ENCODE measurements at regions not wholly inside any gene's neighbourhood (a gene's known extent, or its start where the extent isn't known, plus 50 kb on each side); places are given as distances from the start of the nearest gene placed in this dataset.

GRCh38 chr17:73705594-73705993, 61.3 kb upstream of the SDK2 start:
- H3K79me2 ChIP-seq (ENCODE audit: control insufficient read depth in 1 of 2, insufficient read depth in 2 of 2, low read length in 2 of 2), result no peaks in the 10 kb centered on the region
- ChIA-PET CTCF (ENCODE audit: partially characterized antibody) (interaction anchor here (1.0 kb wide), 1 partner anchor 53 kb away, joined by 3 read pairs; no protein-coding TSS in a partner anchor), POLR2A (ENCODE audit: partially characterized antibody) (no interaction called here)
- peaks cover 0 to 4% (median 2%) of the 10 kb centered on the region in 4 experiments; a peak in 5 of 7 replicates for H3K4me1 ChIP-seq (replicated peaks in 1 of 4; ENCODE audit: control insufficient read depth in 3 of 4, insufficient read depth in 4 of 4, low read length in 3 of 4)
- no peak overlapping the region for H4K5ac ChIP-seq (ENCODE audit: insufficient read length, low read depth, low read length)
- no peak overlapping the region for H3K23ac ChIP-seq (ENCODE audit: insufficient read length)
- no peak overlapping the region for H2BK15ac ChIP-seq (ENCODE audit: low read length)
- no peaks in the 10 kb centered on the region for H3K23me2 ChIP-seq (ENCODE audit: low read depth, low read length)
- H2BK120ac ChIP-seq (replicated peaks; ENCODE audit: low read depth, low read length), result no peak overlapping the region
- no peak overlapping the region for H2BK12ac ChIP-seq (ENCODE audit: low read depth, low read length)
- DNase-seq (ENCODE audit: low read depth in 1 of 2, low spot score in 2 of 2) (no peak), FAIRE-seq (no peak)
- no peak overlapping the region for H3K27ac ChIP-seq (ENCODE audit: low read depth, low read length)
- 86% methylated on average over 7 of the region's 7 CpGs; no CpG with 5 or more reads in 1 of the 2 experiments for WGBS, 2 experiments (ENCODE audit: extremely low coverage in 1 of 2, insufficient coverage in 1 of 2, insufficient read length in 1 of 2, insufficient replicate concordance in 2 of 2, low coverage in 1 of 2, low lambda C conversion rate in 2 of 2, missing lambda C conversion rate in 1 of 2)
- no peak overlapping the region for H2AFZ ChIP-seq (ENCODE audit: low read length)
- H3K36me3 ChIP-seq (ENCODE audit: control insufficient read depth in 2 of 4, insufficient read depth in 4 of 4, low read length in 3 of 4), result no peaks in the 10 kb centered on the region
- H3K27me3 ChIP-seq (replicated peaks in 1 of 4; ENCODE audit: control insufficient read depth in 3 of 4, extremely low read depth in 1 of 4, insufficient read depth in 3 of 4, low read length in 3 of 4), result peaks cover 0 to 4% (median 0%) of the 10 kb centered on the region in 4 experiments; a peak in 2 of 7 replicates
- H3K4ac ChIP-seq (replicated peaks; ENCODE audit: insufficient read length, low read depth, low read length), result no peak overlapping the region
- no peak overlapping the region for H4K8ac ChIP-seq (ENCODE audit: extremely low read depth, insufficient read depth, low read length)
- H3K79me1 ChIP-seq (ENCODE audit: low read depth, low read length), result no peaks in the 10 kb centered on the region
- H3K56ac ChIP-seq (replicated peaks; ENCODE audit: insufficient read length, low read depth, low read length), result no peak overlapping the region
- H2BK5ac ChIP-seq (ENCODE audit: low read depth, low read length), result no peak overlapping the region
- H4K20me1 ChIP-seq (replicated peaks in 1 of 2; ENCODE audit: control insufficient read depth in 1 of 2, insufficient read depth in 2 of 2, low read length in 2 of 2), result no peaks in the 10 kb centered on the region
- H2AK5ac ChIP-seq (ENCODE audit: low read depth, low read length), result no peak overlapping the region
- H4K91ac ChIP-seq (replicated peaks; ENCODE audit: insufficient read length, low read length), result no peak overlapping the region
- H3K4me2 ChIP-seq (ENCODE audit: insufficient read depth in 1 of 2, low read depth in 2 of 2, low read length in 2 of 2), result no peak overlapping the region
- H2BK20ac ChIP-seq (ENCODE audit: low read length), result no peak overlapping the region
- H3K14ac ChIP-seq (ENCODE audit: insufficient read length), result no peak overlapping the region
- H3K18ac ChIP-seq (ENCODE audit: extremely low read depth, low read length), result no peak overlapping the region
- no peak overlapping the region for H3K9ac ChIP-seq (replicated peaks in 1 of 4; ENCODE audit: extremely low read depth in 1 of 4, low read depth in 3 of 4, low read length in 3 of 4)
- H3K9me3 ChIP-seq (ENCODE audit: insufficient read depth in 2 of 2, low read depth in 1 of 2, low read length in 1 of 2), result no peaks in the 10 kb centered on the region
- H3K4me3 ChIP-seq (ENCODE audit: extremely low read depth in 1 of 4, insufficient read depth in 2 of 4, low read depth in 3 of 4, low read length in 4 of 4), result no peak overlapping the region
- TF ChIP-seq MAX (IDR thresholded peaks at IDR 0.05) (no peak), TEAD4 (IDR thresholded peaks at IDR 0.05; ENCODE audit: low read depth, low read length) (no peak), SIX5 (IDR thresholded peaks at IDR 0.05; ENCODE audit: low read depth, low read length) (no peak), RXRA (IDR thresholded peaks at IDR 0.05; ENCODE audit: insufficient read depth, low read depth, low read length) (no peak), POLR2AphosphoS5 (IDR thresholded peaks at IDR 0.05; ENCODE audit: low read depth, low read length) (no peak), TAF7 (optimal IDR thresholded peaks at IDR 0.05; ENCODE audit: borderline replicate concordance, low read depth, low read length) (no peak), SIN3A (conservative IDR thresholded peaks at IDR 0.05 in 1 of 2, IDR thresholded peaks at IDR 0.05 in 1 of 2; ENCODE audit: low read depth in 1 of 2, low read length in 2 of 2) (no peak), NANOG (IDR thresholded peaks at IDR 0.05; ENCODE audit: insufficient read depth, low read depth, low read length, poor library complexity, severe bottlenecking) (no peak), RBBP5 (IDR thresholded peaks at IDR 0.05; ENCODE audit: borderline replicate concordance, low read depth, low read length) (no peak), EP300 (IDR thresholded peaks at IDR 0.05; ENCODE audit: borderline replicate concordance in 1 of 2, low read depth in 2 of 2, low read length in 2 of 2) (no peak), USF2 (IDR thresholded peaks at IDR 0.05; ENCODE audit: low read length) (no peak), HDAC2 (IDR thresholded peaks at IDR 0.05; ENCODE audit: borderline replicate concordance in 1 of 2, low read depth in 2 of 2, low read length in 2 of 2) (no peak)
